ENCODE measurements at regions not wholly inside any gene's neighbourhood (a gene's known extent, or its start where the extent isn't known, plus 50 kb on each side); places are given as distances from the start of the nearest gene placed in this dataset.

GRCh38 chr10:117782276-117782675, 239.7 kb downstream of the EMX2 start:
- peaks cover 1% of the 10 kb centered on the region for H3K36me3 Mint-ChIP-seq (ENCODE audit: low read depth)

DNA sequence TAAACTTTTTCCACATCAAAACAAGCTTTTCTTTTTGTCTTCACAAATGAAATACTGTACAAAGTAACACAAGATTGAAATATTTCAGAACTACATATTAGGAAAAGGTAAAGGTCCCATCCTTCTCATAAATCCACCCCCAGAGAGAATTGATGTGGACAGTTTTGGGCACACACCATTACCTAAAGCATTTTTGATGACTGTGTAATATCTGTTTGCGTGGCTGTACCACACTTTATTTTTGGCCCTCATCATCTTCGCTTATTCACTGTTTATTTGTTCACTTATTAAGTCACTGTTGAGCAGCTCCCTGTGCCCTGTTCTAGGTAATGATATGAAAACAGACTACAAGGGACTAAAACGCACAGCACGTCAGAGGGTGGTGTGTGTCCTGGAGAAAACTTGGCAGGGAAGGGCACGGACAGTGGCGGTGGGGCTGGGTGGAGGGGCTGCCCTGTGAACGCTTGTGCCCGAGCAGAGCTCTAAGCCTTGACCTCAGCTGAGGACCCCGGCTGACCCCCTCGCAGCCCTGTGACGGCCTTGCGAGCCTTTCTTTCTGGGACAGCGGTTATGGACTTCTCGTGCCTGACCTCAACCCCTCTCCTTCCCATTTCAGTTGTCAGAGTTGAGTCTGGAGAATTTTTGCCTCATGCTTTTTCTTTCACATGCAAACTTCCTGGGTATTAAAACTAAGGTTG, 241.3 kb downstream of the EMX2 start:
- DNase-seq (ENCODE audit: low spot score): no peak
- Mint-ChIP-seq H3K36me3 (ENCODE audit: low read depth) (peaks cover 1% of the 10 kb centered on the region), H3K27me3 (ENCODE audit: low read depth) (peaks cover 7% of the 10 kb centered on the region), H3K4me1 (ENCODE audit: low read depth) (no peaks in the 10 kb centered on the region), H3K9me3 (ENCODE audit: low read depth) (no peaks in the 10 kb centered on the region), H3K27ac (ENCODE audit: unreplicated experiment) (no peak overlapping the region), H3K4me3 (ENCODE audit: unreplicated experiment) (no peak overlapping the region)
- TF ChIP-seq, protein P1, sequence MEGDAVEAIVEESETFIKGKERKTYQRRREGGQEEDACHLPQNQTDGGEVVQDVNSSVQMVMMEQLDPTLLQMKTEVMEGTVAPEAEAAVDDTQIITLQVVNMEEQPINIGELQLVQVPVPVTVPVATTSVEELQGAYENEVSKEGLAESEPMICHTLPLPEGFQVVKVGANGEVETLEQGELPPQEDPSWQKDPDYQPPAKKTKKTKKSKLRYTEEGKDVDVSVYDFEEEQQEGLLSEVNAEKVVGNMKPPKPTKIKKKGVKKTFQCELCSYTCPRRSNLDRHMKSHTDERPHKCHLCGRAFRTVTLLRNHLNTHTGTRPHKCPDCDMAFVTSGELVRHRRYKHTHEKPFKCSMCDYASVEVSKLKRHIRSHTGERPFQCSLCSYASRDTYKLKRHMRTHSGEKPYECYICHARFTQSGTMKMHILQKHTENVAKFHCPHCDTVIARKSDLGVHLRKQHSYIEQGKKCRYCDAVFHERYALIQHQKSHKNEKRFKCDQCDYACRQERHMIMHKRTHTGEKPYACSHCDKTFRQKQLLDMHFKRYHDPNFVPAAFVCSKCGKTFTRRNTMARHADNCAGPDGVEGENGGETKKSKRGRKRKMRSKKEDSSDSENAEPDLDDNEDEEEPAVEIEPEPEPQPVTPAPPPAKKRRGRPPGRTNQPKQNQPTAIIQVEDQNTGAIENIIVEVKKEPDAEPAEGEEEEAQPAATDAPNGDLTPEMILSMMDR (IDR thresholded peaks at IDR 0.05): no peak

More at GRCh38 chr10:117782276-117782675, 239.7 kb downstream of the EMX2 start:
- Mint-ChIP-seq H3K9me3 (ENCODE audit: low read depth) (no peaks in the 10 kb centered on the region), H3K4me1 (ENCODE audit: low read depth) (no peaks in the 10 kb centered on the region), H3K27ac (ENCODE audit: unreplicated experiment) (no peak overlapping the region), H3K4me3 (ENCODE audit: unreplicated experiment) (no peak overlapping the region), H3K27me3 (ENCODE audit: low read depth) (peaks cover 6% of the 10 kb centered on the region)
- TF ChIP-seq, protein P1 (IDR thresholded peaks at IDR 0.05): no peak
- DNase-seq (ENCODE audit: low spot score): no peak

DNA sequence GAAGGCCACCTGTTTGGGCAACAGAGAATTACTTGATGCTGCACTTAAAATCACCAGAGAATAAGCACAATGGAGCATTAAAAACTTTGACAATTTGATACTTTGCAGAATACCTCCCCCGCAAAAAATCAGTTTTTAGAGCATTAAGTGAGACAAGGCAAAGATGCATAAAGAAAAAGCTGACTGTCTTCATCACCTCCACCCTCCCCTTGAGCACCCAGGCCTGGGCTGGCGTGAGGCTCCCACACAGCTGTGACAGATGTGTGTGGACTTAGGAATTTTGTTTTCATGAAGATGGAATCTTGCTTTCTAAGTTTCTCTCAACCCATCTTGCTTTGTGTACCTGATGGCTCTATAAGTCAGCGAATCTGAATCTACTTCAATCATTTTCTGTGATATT, 242.2 kb downstream of the EMX2 start:
- peaks cover 1% of the 10 kb centered on the region for H3K36me3 Mint-ChIP-seq (ENCODE audit: low read depth)
- DNase-seq (ENCODE audit: low spot score): no peak
- peaks cover 9% of the 10 kb centered on the region for H3K27me3 Mint-ChIP-seq (ENCODE audit: low read depth)
- no peaks in the 10 kb centered on the region for H3K4me1 Mint-ChIP-seq (ENCODE audit: low read depth)
- no peaks in the 10 kb centered on the region for H3K9me3 Mint-ChIP-seq (ENCODE audit: low read depth)
- no peak overlapping the region for H3K27ac Mint-ChIP-seq (ENCODE audit: unreplicated experiment)
- TF ChIP-seq, protein P1 (IDR thresholded peaks at IDR 0.05): no peak
- H3K4me3 Mint-ChIP-seq (ENCODE audit: unreplicated experiment): no peak overlapping the region

- no peaks in the 10 kb centered on the region for H3K4me1 Mint-ChIP-seq (ENCODE audit: low read depth)
These were observed 246.4 kb downstream of the EMX2 start for GRCh38 chr10:117788911-117789310.

GRCh38 chr10:117790179-117790578, 247.6 kb downstream of the EMX2 start:
- peaks cover 28% of the 10 kb centered on the region for H3K27me3 Mint-ChIP-seq (ENCODE audit: low read depth)
- TF ChIP-seq, protein P1 (IDR thresholded peaks at IDR 0.05): no peak
- no peak for DNase-seq (ENCODE audit: low spot score)
- no peaks in the 10 kb centered on the region for H3K9me3 Mint-ChIP-seq (ENCODE audit: low read depth)
- H3K27ac Mint-ChIP-seq (ENCODE audit: unreplicated experiment): no peak overlapping the region
- H3K36me3 Mint-ChIP-seq (ENCODE audit: low read depth): no peaks in the 10 kb centered on the region
- H3K4me3 Mint-ChIP-seq (ENCODE audit: unreplicated experiment): no peak overlapping the region
- no peaks in the 10 kb centered on the region for H3K4me1 Mint-ChIP-seq (ENCODE audit: low read depth)

More at GRCh38 chr10:117788911-117789310, 246.4 kb downstream of the EMX2 start:
- DNase-seq (ENCODE audit: low spot score): no peak
- H3K27ac Mint-ChIP-seq (ENCODE audit: unreplicated experiment): no peak overlapping the region
- no peak overlapping the region for H3K4me3 Mint-ChIP-seq (ENCODE audit: unreplicated experiment)
- TF ChIP-seq, protein P1 (IDR thresholded peaks at IDR 0.05): no peak
- no peaks in the 10 kb centered on the region for H3K36me3 Mint-ChIP-seq (ENCODE audit: low read depth)
- H3K9me3 Mint-ChIP-seq (ENCODE audit: low read depth): no peaks in the 10 kb centered on the region
- H3K27me3 Mint-ChIP-seq (ENCODE audit: low read depth): peaks cover 25% of the 10 kb centered on the region
